ENCODE measurements at regions not wholly inside any gene's neighbourhood (a gene's known extent, or its start where the extent isn't known, plus 50 kb on each side); places are given as distances from the start of the nearest gene placed in this dataset.

GRCh38 chr11:97964332-97965004, 1056.3 kb upstream of the CNTN5 start:
- Histone ChIP-seq H3K9me3 (no peaks in the 10 kb centered on the region), H3K27ac (no peak overlapping the region), H3K36me3 (no peaks in the 10 kb centered on the region), H3K27me3 (no peaks in the 10 kb centered on the region), H3K4me3 (no peak overlapping the region), H3K4me1 (no peaks in the 10 kb centered on the region)
- TF ChIP-seq CTCF (IDR thresholded peaks at IDR 0.05) = no peak
- no peak for TF ChIP-seq EP300 (IDR thresholded peaks at IDR 0.05)
- no peak for TF ChIP-seq POLR2A (IDR thresholded peaks at IDR 0.05)
- no peak for TF ChIP-seq POLR2AphosphoS5 (IDR thresholded peaks at IDR 0.05)
- 93% methylated on average over 3 of the region's 3 CpGs for WGBS, 2 donors
- intact Hi-C loops (cut with DNase I) = no loop called here
- DNase-seq = no peak

GRCh38 chr11:97965849-97966646, 1054.7 kb upstream of the CNTN5 start:
- DNase-seq = no peak
- intact Hi-C loops (cut with DNase I) = no loop called here
- Histone ChIP-seq H3K27me3 (no peaks in the 10 kb centered on the region), H3K36me3 (no peaks in the 10 kb centered on the region), H3K27ac (no peak overlapping the region), H3K4me1 (no peaks in the 10 kb centered on the region), H3K4me3 (no peak overlapping the region), H3K9me3 (no peaks in the 10 kb centered on the region)
- WGBS, 2 donors = 81 to 82% methylated on average over 1 of the region's 1 CpG
- TF ChIP-seq POLR2A (IDR thresholded peaks at IDR 0.05) (no peak), EP300 (IDR thresholded peaks at IDR 0.05) (no peak), CTCF (IDR thresholded peaks at IDR 0.05) (no peak), POLR2AphosphoS5 (IDR thresholded peaks at IDR 0.05) (no peak)

- TF ChIP-seq POLR2A (IDR thresholded peaks at IDR 0.05) = no peak
- TF ChIP-seq POLR2AphosphoS5 (IDR thresholded peaks at IDR 0.05) = no peak
- no peak for TF ChIP-seq CTCF (IDR thresholded peaks at IDR 0.05)
- no peak for TF ChIP-seq EP300 (IDR thresholded peaks at IDR 0.05)
- WGBS, 2 donors = 71 to 79% methylated on average over 3 of the region's 3 CpGs
- no peak overlapping the region for H3K4me3 ChIP-seq
These were observed 1053.8 kb upstream of the CNTN5 start for GRCh38 chr11:97966901-97967300.

DNA sequence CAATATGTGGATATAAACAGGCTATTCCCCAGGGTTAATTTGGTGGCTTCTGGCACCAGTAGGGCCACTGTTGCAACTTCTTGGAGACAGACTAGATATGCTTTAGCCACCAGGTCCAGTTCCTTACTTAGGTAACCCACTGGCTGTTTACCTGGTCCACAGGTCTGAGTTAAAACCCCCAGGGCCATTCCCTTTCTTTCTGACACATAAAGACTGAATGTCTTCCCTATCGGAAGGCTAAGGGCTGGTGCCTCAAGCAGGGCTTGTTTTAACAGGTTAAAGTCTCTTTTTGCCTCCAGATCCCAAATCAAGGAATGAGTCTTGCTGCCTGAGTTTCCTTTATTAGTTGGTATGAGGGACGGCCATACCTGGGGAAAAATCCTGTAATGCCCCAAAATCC, 1052.7 kb upstream of the CNTN5 start:
- TF ChIP-seq POLR2A (IDR thresholded peaks at IDR 0.05) = no peak
- no peak for TF ChIP-seq EP300 (IDR thresholded peaks at IDR 0.05)
- TF ChIP-seq CTCF (IDR thresholded peaks at IDR 0.05) = no peak
- TF ChIP-seq POLR2AphosphoS5 (IDR thresholded peaks at IDR 0.05) = no peak
- Histone ChIP-seq H3K27ac (no peak overlapping the region), H3K36me3 (no peaks in the 10 kb centered on the region), H3K4me1 (no peaks in the 10 kb centered on the region), H3K4me3 (no peak overlapping the region), H3K27me3 (no peaks in the 10 kb centered on the region), H3K9me3 (no peaks in the 10 kb centered on the region)
- intact Hi-C loops (cut with DNase I) = no loop called here
- WGBS, 2 donors = 79 to 88% methylated on average over 2 of the region's 2 CpGs
- no peak for DNase-seq

More at GRCh38 chr11:97966901-97967300, 1053.8 kb upstream of the CNTN5 start:
- no peak for DNase-seq
- no peaks in the 10 kb centered on the region for H3K9me3 ChIP-seq
- H3K27ac ChIP-seq = no peak overlapping the region
- no peaks in the 10 kb centered on the region for H3K4me1 ChIP-seq
- H3K27me3 ChIP-seq = no peaks in the 10 kb centered on the region
- intact Hi-C loops (cut with DNase I) = no loop called here
- H3K36me3 ChIP-seq = no peaks in the 10 kb centered on the region

Measured in sigmoid colon (tissue), 6 donors.